HAP-1 (cell line): ENCODE measurements at regions not wholly inside any gene's neighbourhood (a gene's known extent, or its start where the extent isn't known, plus 50 kb on each side); places are given as distances from the start of the nearest gene placed in this dataset.

Source experiments
- DNase-seq, 2 experiments: peaks; one replicate each; pipeline ENCODE4 v3.0.0-alpha.2; 2016 to 2020; ENCODE audit warnings: low spot score in 2 of 2
- H3K27me3 ChIP-seq: fragments of 250-450 bp; sonication (Bioruptor Pico); 2 replicates; pipeline ENCODE4 v1.5.1; 2020; ENCODE audit warnings: low read depth, mild to moderate bottlenecking, moderate library complexity
- H3K36me3 ChIP-seq: fragments of 250-450 bp; sonication (Bioruptor Pico); replicated peaks from 2 replicates; pipeline ENCODE4 v1.5.1; 2020; ENCODE audit warnings: mild to moderate bottlenecking
- H3K4me1 ChIP-seq: fragments of 250-450 bp; sonication (Bioruptor Pico); 2 replicates; pipeline ENCODE4 v1.5.1; 2020; ENCODE audit warnings: mild to moderate bottlenecking
- H3K4me3 ChIP-seq: fragments of 250-450 bp; sonication (Bioruptor Pico); 2 replicates; pipeline ENCODE4 v1.5.1; 2020; ENCODE audit warnings: mild to moderate bottlenecking, moderate library complexity
- H3K9me3 ChIP-seq: fragments of 250-450 bp; sonication (Bioruptor Pico); 2 replicates; pipeline ENCODE4 v1.5.1; 2020; ENCODE audit warnings: mild to moderate bottlenecking, moderate library complexity
- in situ Hi-C: fragments of 300-500 bp; cut with MboI; formaldehyde crosslinking; loops from 3 replicates; pipeline ENCODE4 v1.14.3; 2020; ENCODE audit warnings: low sequenced_read_pairs, inconsistent platforms, mixed read lengths

GRCh38 chr6:33957892-33958525, 154.2 kb upstream of the MLN start:
- Histone ChIP-seq H3K4me3 (no peak overlapping the region), H3K27me3 (peaks cover 2% of the 10 kb centered on the region; the same call in 1 of the 2 replicates), H3K36me3 (no peaks in the 10 kb centered on the region), H3K4me1 (peaks cover 11% of the 10 kb centered on the region), H3K9me3 (no peaks in the 10 kb centered on the region)
- in situ Hi-C loops, result no loop called here
- peak; percentile 52 to 66 for DNase-seq

- H3K27me3 ChIP-seq, result peaks cover 4% of the 10 kb centered on the region; the same call in 1 of the 2 replicates
- DNase-seq, result no peak
- in situ Hi-C loops, result no loop called here
- H3K36me3 ChIP-seq, result no peaks in the 10 kb centered on the region
- H3K4me1 ChIP-seq, result peaks cover 11% of the 10 kb centered on the region
- no peak overlapping the region for H3K4me3 ChIP-seq
- no peaks in the 10 kb centered on the region for H3K9me3 ChIP-seq
These were observed 153.5 kb upstream of the MLN start for GRCh38 chr6:33957131-33957891.

- H3K4me1 ChIP-seq, result peaks cover 11% of the 10 kb centered on the region
- in situ Hi-C loops, result no loop called here
- no peaks in the 10 kb centered on the region for H3K9me3 ChIP-seq
- no peaks in the 10 kb centered on the region for H3K36me3 ChIP-seq
- no peak overlapping the region for H3K4me3 ChIP-seq
- no peak for DNase-seq
- peaks cover 4% of the 10 kb centered on the region; the same call in 1 of the 2 replicates for H3K27me3 ChIP-seq
These were observed 152.4 kb upstream of the MLN start for GRCh38 chr6:33956206-33956605.

DNA sequence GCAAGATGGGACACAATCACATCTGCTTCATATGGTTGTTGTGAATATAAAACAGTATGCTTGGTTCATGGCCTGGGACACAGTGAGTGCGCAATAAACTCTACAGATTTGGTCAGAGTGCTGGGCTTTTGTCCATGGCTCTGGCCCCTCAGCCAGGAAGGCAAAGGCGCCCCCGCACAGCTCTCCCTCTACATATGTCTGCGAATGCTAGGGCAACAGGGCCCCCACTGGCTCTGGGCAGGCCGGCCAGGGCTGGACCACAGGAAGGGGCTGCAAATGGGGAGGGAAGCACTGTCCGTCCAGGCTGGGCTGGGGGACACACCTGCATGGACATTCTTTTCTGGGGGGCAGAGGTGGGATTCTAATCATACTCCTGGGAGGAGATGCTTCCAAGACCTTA, 151.8 kb upstream of the MLN start:
- in situ Hi-C loops, result no loop called here
- Histone ChIP-seq H3K27me3 (peaks cover 4% of the 10 kb centered on the region; the same call in 1 of the 2 replicates), H3K4me1 (peaks cover 11% of the 10 kb centered on the region), H3K9me3 (no peaks in the 10 kb centered on the region), H3K4me3 (no peak overlapping the region), H3K36me3 (no peaks in the 10 kb centered on the region)
- no peak for DNase-seq

GRCh38 chr6:33954453-33954852, 150.7 kb upstream of the MLN start:
- H3K27me3 ChIP-seq, result peaks cover 4% of the 10 kb centered on the region; the same call in 1 of the 2 replicates
- no peaks in the 10 kb centered on the region for H3K36me3 ChIP-seq
- H3K9me3 ChIP-seq, result no peaks in the 10 kb centered on the region
- in situ Hi-C loops, result no loop called here
- DNase-seq, result no peak
- H3K4me3 ChIP-seq, result no peak overlapping the region
- peaks cover 11% of the 10 kb centered on the region for H3K4me1 ChIP-seq

DNA sequence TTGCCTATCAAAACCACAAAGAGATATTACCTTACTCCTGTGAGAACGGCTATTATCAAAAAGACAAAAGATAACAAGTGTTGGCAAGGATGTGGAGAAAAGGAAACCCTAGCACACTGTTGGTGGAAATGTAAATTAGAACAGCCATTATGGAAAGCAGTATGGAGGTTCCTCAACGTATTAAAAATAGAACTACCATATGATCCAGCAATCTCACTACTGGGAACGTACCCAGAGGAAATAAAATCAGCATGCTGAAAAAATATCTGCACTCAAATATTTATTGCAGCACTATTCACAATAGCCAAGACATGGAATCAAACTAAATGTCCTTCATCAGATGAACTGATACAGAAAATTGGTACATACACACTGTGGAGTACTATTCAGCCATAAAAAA, 149.4 kb upstream of the MLN start:
- Histone ChIP-seq H3K27me3 (peaks cover 4% of the 10 kb centered on the region; the same call in 1 of the 2 replicates), H3K4me3 (no peak overlapping the region), H3K36me3 (no peaks in the 10 kb centered on the region), H3K9me3 (no peaks in the 10 kb centered on the region), H3K4me1 (peaks cover 7% of the 10 kb centered on the region)
- DNase-seq, result no peak
- in situ Hi-C loops, result no loop called here

DNA sequence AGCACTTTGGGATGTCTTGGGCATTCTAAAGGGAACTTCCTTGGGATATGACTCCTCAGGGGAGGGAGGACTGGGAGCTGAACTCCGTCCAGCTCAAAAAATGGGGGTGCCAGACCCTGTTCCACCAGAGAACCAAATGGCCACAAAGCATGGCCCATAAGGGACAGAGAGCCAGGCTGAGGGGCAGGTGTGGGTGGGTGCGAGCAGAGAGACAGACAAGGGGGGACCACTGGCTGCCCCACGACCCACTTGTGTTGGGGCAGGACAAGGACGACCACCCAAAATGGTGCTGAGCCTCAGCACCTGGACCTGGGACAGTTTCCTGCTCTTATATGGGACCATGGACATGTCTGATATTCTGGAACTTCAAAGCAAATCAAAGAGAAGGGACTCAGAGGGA, 148.2 kb upstream of the MLN start:
- no peaks in the 10 kb centered on the region for H3K4me1 ChIP-seq
- in situ Hi-C loops, result no loop called here
- DNase-seq, result no peak
- H3K4me3 ChIP-seq, result no peak overlapping the region
- no peaks in the 10 kb centered on the region for H3K36me3 ChIP-seq
- H3K27me3 ChIP-seq, result peaks cover 4% of the 10 kb centered on the region; the same call in 1 of the 2 replicates
- H3K9me3 ChIP-seq, result no peaks in the 10 kb centered on the region

DNA sequence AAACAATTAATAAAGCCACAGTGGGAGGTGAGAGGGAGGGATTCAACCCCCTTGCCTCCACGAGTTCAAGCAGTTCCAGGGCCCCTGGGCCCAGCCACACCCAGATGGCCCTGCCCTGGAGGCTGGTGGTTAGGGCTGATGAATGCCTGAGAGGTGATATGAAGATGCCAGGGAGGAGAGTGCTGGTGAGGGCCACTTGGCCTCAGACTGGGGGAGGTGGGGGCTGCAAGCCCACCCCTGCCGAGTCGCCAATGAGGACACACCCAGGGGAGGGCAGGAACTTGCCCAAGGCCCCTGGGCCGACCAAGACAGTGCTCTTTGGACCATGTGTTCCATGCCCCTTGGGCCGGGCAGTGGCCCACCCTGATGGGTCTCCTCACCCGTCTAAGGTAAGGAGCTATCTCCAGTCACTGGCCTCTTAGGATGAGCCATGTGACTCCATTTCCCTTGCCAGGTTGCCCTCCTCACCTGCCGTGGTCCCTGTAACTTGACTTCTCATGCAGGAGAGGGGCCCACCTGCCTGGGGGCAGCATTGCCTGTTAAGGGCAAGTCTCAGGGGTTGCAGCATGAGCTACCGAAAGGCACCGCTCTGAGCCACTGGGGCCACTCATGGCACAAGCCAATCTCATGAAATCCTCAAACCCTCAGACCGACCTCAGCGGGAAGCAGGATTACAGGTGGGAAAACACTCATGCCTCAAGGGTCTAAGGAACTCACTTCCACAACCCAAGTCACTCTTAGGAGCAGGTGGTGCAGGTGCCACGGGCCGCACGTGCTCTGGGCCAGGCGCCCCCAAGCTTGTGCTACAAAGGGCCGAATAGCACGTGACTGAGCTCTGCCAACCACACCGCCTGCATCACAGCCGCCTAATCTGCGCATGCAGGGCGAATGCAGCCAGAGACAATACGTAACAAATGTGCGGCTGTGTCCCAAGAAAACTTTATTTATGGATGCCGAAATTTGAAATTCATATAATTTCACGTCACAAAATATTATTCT, 147.4 kb upstream of the MLN start:
- H3K4me1 ChIP-seq, result no peaks in the 10 kb centered on the region
- H3K4me3 ChIP-seq, result no peak overlapping the region
- in situ Hi-C loops, result no loop called here
- DNase-seq, result no peak
- H3K36me3 ChIP-seq, result no peaks in the 10 kb centered on the region
- peaks cover 4% of the 10 kb centered on the region; the same call in 1 of the 2 replicates for H3K27me3 ChIP-seq
- no peaks in the 10 kb centered on the region for H3K9me3 ChIP-seq

- no peaks in the 10 kb centered on the region for H3K9me3 ChIP-seq
- no peak overlapping the region for H3K4me3 ChIP-seq
- H3K4me1 ChIP-seq, result no peaks in the 10 kb centered on the region
- in situ Hi-C loops, result no loop called here
- peaks cover 4% of the 10 kb centered on the region; the same call in 1 of the 2 replicates for H3K27me3 ChIP-seq
- no peak for DNase-seq
- H3K36me3 ChIP-seq, result no peaks in the 10 kb centered on the region
These were observed 146.7 kb upstream of the MLN start for GRCh38 chr6:33950472-33950881.

GRCh38 chr6:33949877-33950435, 146.2 kb upstream of the MLN start:
- no peaks in the 10 kb centered on the region for H3K4me1 ChIP-seq
- in situ Hi-C loops, result no loop called here
- H3K36me3 ChIP-seq, result no peaks in the 10 kb centered on the region
- DNase-seq, result no peak
- H3K27me3 ChIP-seq, result peaks cover 4% of the 10 kb centered on the region; the same call in 1 of the 2 replicates
- no peaks in the 10 kb centered on the region for H3K9me3 ChIP-seq
- no peak overlapping the region for H3K4me3 ChIP-seq

- Histone ChIP-seq H3K4me1 (no peaks in the 10 kb centered on the region), H3K9me3 (no peaks in the 10 kb centered on the region), H3K4me3 (no peak overlapping the region), H3K27me3 (peaks cover 4% of the 10 kb centered on the region; the same call in 1 of the 2 replicates), H3K36me3 (no peaks in the 10 kb centered on the region)
- in situ Hi-C loops, result no loop called here
- no peak for DNase-seq
These were observed 145.3 kb upstream of the MLN start for GRCh38 chr6:33949111-33949510.

DNA sequence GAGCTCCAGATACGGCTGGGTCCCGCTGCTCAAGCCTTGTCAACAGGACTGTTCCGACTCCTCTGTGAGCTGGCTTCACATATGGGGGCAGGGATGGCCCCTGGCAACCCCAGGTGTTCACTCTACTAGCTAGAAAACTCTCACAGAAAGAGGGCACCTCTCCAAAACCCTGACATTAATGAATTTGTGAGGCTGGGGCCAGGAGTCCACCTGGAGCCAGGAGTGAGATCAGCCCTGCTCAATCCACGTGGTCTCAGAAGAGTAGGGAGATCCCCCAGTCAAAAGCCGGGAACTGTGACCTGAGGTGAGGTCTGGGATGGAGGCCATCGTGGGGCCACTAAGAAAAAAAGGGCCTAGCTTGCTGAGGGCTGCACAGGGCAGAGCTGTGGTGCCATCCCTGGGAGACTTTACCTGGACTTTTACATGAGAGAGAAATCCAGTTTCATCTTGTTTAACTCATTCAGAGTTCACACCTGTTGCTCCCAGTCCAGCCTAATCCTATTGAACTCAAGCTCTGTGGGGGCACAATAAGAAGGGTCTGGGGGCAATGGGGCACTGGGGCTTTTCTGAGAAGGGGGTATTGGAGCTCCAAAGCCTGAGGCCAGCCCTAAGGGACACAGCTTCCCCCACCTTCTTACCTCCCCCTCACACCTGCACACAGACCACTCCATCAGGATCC, 144.3 kb upstream of the MLN start:
- H3K27me3 ChIP-seq, result peaks cover 11% of the 10 kb centered on the region
- in situ Hi-C loops, result no loop called here

DNA sequence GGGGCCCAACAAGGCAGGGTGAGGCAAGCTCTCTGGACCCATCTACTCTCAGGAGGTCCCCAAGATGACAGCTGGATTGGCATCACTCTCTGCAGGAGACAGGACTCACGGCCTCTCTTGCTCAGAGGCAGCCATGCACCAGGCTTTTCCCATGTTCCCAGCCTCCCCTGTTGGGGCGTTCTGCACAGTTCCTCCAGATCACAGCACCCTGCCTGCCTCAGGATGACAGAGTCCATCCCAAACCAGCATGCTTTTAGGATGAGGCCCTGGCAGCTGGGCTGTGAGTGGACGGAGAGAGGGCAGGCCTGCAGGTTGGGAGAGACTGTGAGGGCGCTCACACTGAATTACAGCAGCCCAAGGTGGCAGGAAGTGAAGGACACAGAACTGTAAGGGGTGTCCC, 143.2 kb upstream of the MLN start:
- Histone ChIP-seq H3K4me3 (no peak overlapping the region), H3K27me3 (peaks cover 11% of the 10 kb centered on the region), H3K36me3 (no peaks in the 10 kb centered on the region), H3K9me3 (no peaks in the 10 kb centered on the region), H3K4me1 (no peaks in the 10 kb centered on the region)
- DNase-seq, result no peak
- in situ Hi-C loops, result no loop called here

More for the DNA sequence above, 144.3 kb upstream of the MLN start:
- no peaks in the 10 kb centered on the region for H3K4me1 ChIP-seq
- H3K4me3 ChIP-seq, result no peak overlapping the region
- DNase-seq, result no peak
- no peaks in the 10 kb centered on the region for H3K36me3 ChIP-seq
- no peaks in the 10 kb centered on the region for H3K9me3 ChIP-seq
